Endodermal cell (in vitro differentiated cells): ENCODE measurements at regions not wholly inside any gene's neighbourhood (a gene's known extent, or its start where the extent isn't known, plus 50 kb on each side); places are given as distances from the start of the nearest gene placed in this dataset.

Experiments used
- DNase-seq: peaks from one replicate; pipeline ENCODE4 v3.0.0-alpha.2; 2017
- H3K27ac ChIP-seq: 2 replicates; pipeline ENCODE4 v1.5.1; 2013; ENCODE audit warnings: mild to moderate bottlenecking, low read depth, low read length, moderate library complexity
- H3K27me3 ChIP-seq: 2 replicates; pipeline ENCODE4 v1.6.1; 2013; ENCODE audit warnings: mild to moderate bottlenecking, low read length, moderate library complexity; ENCODE audit not compliant: insufficient read depth, control insufficient read depth, poor library complexity, severe bottlenecking
- H3K36me3 ChIP-seq: 2 replicates; pipeline ENCODE4 v1.7.0; 2013; ENCODE audit warnings: mild to moderate bottlenecking, low read length, moderate library complexity; ENCODE audit not compliant: control insufficient read depth, insufficient read depth
- H3K4me1 ChIP-seq: one replicate; pipeline ENCODE4 v1.7.0; 2013; ENCODE audit warnings: low read length; ENCODE audit not compliant: control insufficient read depth, insufficient read depth
- H3K4me3 ChIP-seq: 2 replicates; pipeline ENCODE4 v1.5.1; 2013; ENCODE audit warnings: mild to moderate bottlenecking, low read length, moderate library complexity
- H3K9ac ChIP-seq: 2 replicates; pipeline ENCODE4 v1.6.1; 2013; ENCODE audit warnings: mild to moderate bottlenecking, low read length, moderate library complexity; ENCODE audit not compliant: poor library complexity, severe bottlenecking; ENCODE audit errors: extremely low read depth
- H3K9me3 ChIP-seq: 2 replicates; pipeline ENCODE4 v1.6.1; 2013; ENCODE audit warnings: mild to moderate bottlenecking, low read length, moderate library complexity; ENCODE audit not compliant: control insufficient read depth
- H3K27ac Mint-ChIP-seq: 2 replicates; pipeline ENCODE4 v1.8.0; 2020; ENCODE audit warnings: mixed read lengths
- H3K27me3 Mint-ChIP-seq: 2 replicates; pipeline ENCODE4 v1.8.0; 2021; ENCODE audit warnings: mild to moderate bottlenecking, mixed read lengths; ENCODE audit not compliant: insufficient read depth
- H3K36me3 Mint-ChIP-seq: 2 replicates; pipeline ENCODE4 v1.8.0; 2020; ENCODE audit warnings: low read depth, mixed read lengths
- H3K4me1 Mint-ChIP-seq: 2 replicates; pipeline ENCODE4 v1.8.0; 2020; ENCODE audit warnings: mixed read lengths
- H3K4me3 Mint-ChIP-seq: 2 replicates; pipeline ENCODE4 v1.8.0; 2020; ENCODE audit warnings: mild to moderate bottlenecking, moderate library complexity, mixed read lengths
- H3K9me3 Mint-ChIP-seq: 2 replicates; pipeline ENCODE4 v1.8.0; 2020; ENCODE audit warnings: mild to moderate bottlenecking, mixed read lengths
- CTCF ChIP-seq: fragments of 200-600 bp; sonication (generic); conservative IDR thresholded peaks from 2 replicates; pipeline ENCODE4 v1.5.0; 2021; ENCODE audit warnings: antibody characterized with exemption, mild to moderate bottlenecking
- WGBS, 2 experiments: methylation state at CpG; one replicate each; pipeline versions ENCODE4 v1.1.5 to v1.1.7; 2013; ENCODE audit warnings: missing lambda C conversion rate in 2 of 2, mixed read lengths in 1 of 2; ENCODE audit not compliant: insufficient coverage in 1 of 2, insufficient read length in 1 of 2; 5-methylcytosine and 5-hydroxymethylcytosine counted together

DNA sequence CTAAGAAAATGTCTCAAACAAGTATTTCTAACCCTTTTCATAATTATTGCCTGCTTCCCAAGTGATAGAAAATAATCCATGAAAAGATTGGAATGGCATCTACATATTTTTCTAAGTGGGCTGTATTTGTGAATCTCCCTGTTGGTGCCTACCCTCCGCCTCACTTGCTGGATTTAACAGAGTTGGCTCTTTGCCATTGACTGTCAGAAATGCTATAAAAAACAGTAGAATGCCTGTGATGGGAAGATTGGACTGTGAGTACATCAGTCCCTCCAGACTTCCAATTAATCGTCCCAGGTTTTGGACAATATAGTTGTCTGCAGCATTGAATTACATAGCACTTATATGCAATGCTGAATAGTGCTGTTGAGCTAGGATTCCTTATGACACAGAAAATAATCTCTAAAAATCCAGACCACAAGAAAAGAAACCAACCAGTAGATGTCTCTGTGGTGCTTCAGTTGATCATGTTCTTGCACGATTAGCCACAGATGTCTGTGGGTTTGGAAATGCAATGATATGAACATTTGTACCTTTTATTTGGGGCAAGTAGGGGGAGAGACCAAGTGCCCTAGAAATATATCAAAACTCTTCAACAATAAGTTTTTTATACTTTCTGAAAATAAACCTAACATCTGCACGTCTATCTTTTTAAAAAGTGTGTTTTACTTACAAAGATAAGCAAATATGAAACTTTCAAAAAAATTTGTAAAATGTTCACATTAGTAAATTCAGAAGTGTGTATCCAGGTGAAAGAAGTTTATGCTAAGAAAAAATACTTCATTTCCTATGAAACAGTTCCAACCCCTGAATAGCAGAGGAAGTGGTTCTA is 88.5 kb downstream of the DYNAP start:
- DNase-seq, result no peak
- no peaks in the 10 kb centered on the region for H3K9me3 ChIP-seq
- H3K4me3 Mint-ChIP-seq, result no peak overlapping the region
- 66% methylated on average over 4 of the region's 4 CpGs; no CpG with 5 or more reads in 1 of the 2 experiments for WGBS, 2 experiments
- H3K36me3 ChIP-seq, result no peaks in the 10 kb centered on the region
- no peaks in the 10 kb centered on the region for H3K36me3 Mint-ChIP-seq
- no peak overlapping the region for H3K9ac ChIP-seq
- peaks cover 1% of the 10 kb centered on the region for H3K4me1 Mint-ChIP-seq
- no peak overlapping the region for H3K4me3 ChIP-seq
- no peaks in the 10 kb centered on the region for H3K4me1 ChIP-seq
- H3K27me3 Mint-ChIP-seq, result no peaks in the 10 kb centered on the region
- H3K27ac ChIP-seq, result no peak overlapping the region
- no peak overlapping the region for H3K27ac Mint-ChIP-seq
- H3K9me3 Mint-ChIP-seq, result peaks cover 4% of the 10 kb centered on the region
- TF ChIP-seq CTCF, result peak; percentile 79
- no peaks in the 10 kb centered on the region for H3K27me3 ChIP-seq

GRCh38 chr18:54684784-54685183 is 93.7 kb downstream of the DYNAP start:
- Histone ChIP-seq H3K4me1 (no peaks in the 10 kb centered on the region), H3K27me3 (no peaks in the 10 kb centered on the region), H3K27ac (no peak overlapping the region), H3K9me3 (no peaks in the 10 kb centered on the region), H3K36me3 (no peaks in the 10 kb centered on the region), H3K9ac (no peak overlapping the region), H3K4me3 (no peak overlapping the region)
- no peaks in the 10 kb centered on the region for H3K27me3 Mint-ChIP-seq
- 37 to 65% methylated on average over 4 to 6 of the region's 6 CpGs for WGBS, 2 experiments
- no peaks in the 10 kb centered on the region for H3K36me3 Mint-ChIP-seq
- peak; percentile 64 for DNase-seq
- H3K4me3 Mint-ChIP-seq, result no peak overlapping the region
- TF ChIP-seq CTCF, result no peak
- H3K27ac Mint-ChIP-seq, result no peak overlapping the region
- no peaks in the 10 kb centered on the region for H3K9me3 Mint-ChIP-seq
- H3K4me1 Mint-ChIP-seq, result no peaks in the 10 kb centered on the region

DNA sequence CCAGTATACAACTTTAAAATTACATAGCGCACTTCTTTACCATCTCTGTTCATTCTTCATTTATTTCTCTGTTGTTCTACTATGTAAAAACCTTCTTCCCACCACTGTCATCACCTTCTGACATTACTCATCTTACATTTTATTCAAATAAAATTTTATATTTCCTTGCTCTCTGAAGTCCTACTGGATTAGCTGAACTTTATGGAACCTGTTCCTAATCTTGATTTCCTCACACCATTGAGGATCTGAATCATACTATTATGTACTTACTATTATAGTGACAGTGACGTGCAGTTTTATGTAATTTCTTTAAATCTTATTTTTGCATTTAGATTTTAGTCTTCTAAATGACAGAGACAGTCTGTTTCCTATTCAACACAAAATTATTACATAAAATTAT is 98.3 kb downstream of the DYNAP start:
- Histone ChIP-seq H3K9me3 (no peaks in the 10 kb centered on the region), H3K36me3 (no peaks in the 10 kb centered on the region), H3K27ac (no peak overlapping the region), H3K27me3 (no peaks in the 10 kb centered on the region), H3K4me1 (no peaks in the 10 kb centered on the region), H3K9ac (no peak overlapping the region), H3K4me3 (no peak overlapping the region)
- WGBS, 2 experiments, result 88 to 93% methylated on average over 1 to 2 of the region's 2 CpGs
- no peak for DNase-seq
- Mint-ChIP-seq H3K27me3 (no peaks in the 10 kb centered on the region), H3K4me3 (no peak overlapping the region), H3K4me1 (no peaks in the 10 kb centered on the region), H3K36me3 (no peaks in the 10 kb centered on the region), H3K9me3 (no peaks in the 10 kb centered on the region), H3K27ac (no peak overlapping the region)
- TF ChIP-seq CTCF, result no peak
